ENCODE measurements at regions not wholly inside any gene's neighbourhood (a gene's known extent, or its start where the extent isn't known, plus 50 kb on each side); places are given as distances from the start of the nearest gene placed in this dataset.

DNA sequence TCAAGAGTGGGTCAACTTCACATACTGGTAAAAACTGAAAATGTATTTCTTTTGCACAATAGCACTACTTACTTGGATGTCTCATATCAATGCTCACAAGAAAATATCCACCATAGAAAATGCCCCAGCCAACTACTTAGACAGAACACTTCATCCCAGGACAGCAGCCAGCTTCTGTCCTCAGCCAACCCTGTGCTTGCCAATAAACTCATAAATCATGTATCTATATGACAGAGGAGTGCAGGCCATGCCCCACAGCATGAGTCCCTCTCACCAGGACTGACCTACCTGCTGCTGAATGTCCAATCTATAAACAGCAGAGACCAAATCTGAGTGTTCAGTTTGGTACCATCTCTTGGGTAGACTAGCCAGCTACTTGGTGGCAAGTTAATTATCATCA, 179.3 kb downstream of the OMA1 start:
- ChIA-PET SMC1A (ENCODE audit: uncharacterized antibody, unreplicated experiment) (no interaction called here), RAD21 (ENCODE audit: unreplicated experiment) (no interaction called here), POLR2A (no interaction called here), CTCF (no interaction called here)
- TF ChIP-seq SMAD5 (IDR thresholded peaks at IDR 0.05; ENCODE audit: low read depth) (no peak), RAD51 (IDR thresholded peaks at IDR 0.05) (no peak), EGR1 (IDR thresholded peaks at IDR 0.05; ENCODE audit: borderline replicate concordance in 1 of 2, low read depth in 2 of 2, low read length in 2 of 2) (no peak), SREBF1 (IDR thresholded peaks at IDR 0.05; ENCODE audit: low read length) (no peak), JUND (IDR thresholded peaks at IDR 0.05; ENCODE audit: low read depth, low read length) (no peak), NRF1 (conservative IDR thresholded peaks at IDR 0.05; ENCODE audit: low read depth, low read length) (no peak), TAF1 (IDR thresholded peaks at IDR 0.05; ENCODE audit: borderline replicate concordance, low read depth, low read length) (no peak), MXI1 (IDR thresholded peaks at IDR 0.05; ENCODE audit: low read depth, low read length) (no peak), RUNX3 (IDR thresholded peaks at IDR 0.05; ENCODE audit: low read length) (no peak), HDGF (IDR thresholded peaks at IDR 0.05) (no peak), BHLHE40 (IDR thresholded peaks at IDR 0.05; ENCODE audit: borderline replicate concordance in 1 of 2, low read depth in 2 of 2, low read length in 1 of 2) (no peak), BCL11A (IDR thresholded peaks at IDR 0.05; ENCODE audit: low read depth, low read length) (no peak)
- TF ChIP-seq, protein P1, sequence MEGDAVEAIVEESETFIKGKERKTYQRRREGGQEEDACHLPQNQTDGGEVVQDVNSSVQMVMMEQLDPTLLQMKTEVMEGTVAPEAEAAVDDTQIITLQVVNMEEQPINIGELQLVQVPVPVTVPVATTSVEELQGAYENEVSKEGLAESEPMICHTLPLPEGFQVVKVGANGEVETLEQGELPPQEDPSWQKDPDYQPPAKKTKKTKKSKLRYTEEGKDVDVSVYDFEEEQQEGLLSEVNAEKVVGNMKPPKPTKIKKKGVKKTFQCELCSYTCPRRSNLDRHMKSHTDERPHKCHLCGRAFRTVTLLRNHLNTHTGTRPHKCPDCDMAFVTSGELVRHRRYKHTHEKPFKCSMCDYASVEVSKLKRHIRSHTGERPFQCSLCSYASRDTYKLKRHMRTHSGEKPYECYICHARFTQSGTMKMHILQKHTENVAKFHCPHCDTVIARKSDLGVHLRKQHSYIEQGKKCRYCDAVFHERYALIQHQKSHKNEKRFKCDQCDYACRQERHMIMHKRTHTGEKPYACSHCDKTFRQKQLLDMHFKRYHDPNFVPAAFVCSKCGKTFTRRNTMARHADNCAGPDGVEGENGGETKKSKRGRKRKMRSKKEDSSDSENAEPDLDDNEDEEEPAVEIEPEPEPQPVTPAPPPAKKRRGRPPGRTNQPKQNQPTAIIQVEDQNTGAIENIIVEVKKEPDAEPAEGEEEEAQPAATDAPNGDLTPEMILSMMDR (IDR thresholded peaks at IDR 0.05 in 2 of 3, conservative IDR thresholded peaks at IDR 0.05 in 1 of 3; ENCODE audit: control insufficient read depth in 2 of 3, extremely low read depth in 1 of 3, insufficient read depth in 1 of 3, low read depth in 3 of 3, low read length in 3 of 3), result no peak
- TF ChIP-seq, protein P2, sequence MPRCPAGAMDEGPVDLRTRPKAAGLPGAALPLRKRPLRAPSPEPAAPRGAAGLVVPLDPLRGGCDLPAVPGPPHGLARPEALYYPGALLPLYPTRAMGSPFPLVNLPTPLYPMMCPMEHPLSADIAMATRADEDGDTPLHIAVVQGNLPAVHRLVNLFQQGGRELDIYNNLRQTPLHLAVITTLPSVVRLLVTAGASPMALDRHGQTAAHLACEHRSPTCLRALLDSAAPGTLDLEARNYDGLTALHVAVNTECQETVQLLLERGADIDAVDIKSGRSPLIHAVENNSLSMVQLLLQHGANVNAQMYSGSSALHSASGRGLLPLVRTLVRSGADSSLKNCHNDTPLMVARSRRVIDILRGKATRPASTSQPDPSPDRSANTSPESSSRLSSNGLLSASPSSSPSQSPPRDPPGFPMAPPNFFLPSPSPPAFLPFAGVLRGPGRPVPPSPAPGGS (IDR thresholded peaks at IDR 0.05; ENCODE audit: borderline replicate concordance, insufficient read depth, low read depth, low read length, poor library complexity, severe bottlenecking), result no peak
- TF ChIP-seq, protein P3, sequence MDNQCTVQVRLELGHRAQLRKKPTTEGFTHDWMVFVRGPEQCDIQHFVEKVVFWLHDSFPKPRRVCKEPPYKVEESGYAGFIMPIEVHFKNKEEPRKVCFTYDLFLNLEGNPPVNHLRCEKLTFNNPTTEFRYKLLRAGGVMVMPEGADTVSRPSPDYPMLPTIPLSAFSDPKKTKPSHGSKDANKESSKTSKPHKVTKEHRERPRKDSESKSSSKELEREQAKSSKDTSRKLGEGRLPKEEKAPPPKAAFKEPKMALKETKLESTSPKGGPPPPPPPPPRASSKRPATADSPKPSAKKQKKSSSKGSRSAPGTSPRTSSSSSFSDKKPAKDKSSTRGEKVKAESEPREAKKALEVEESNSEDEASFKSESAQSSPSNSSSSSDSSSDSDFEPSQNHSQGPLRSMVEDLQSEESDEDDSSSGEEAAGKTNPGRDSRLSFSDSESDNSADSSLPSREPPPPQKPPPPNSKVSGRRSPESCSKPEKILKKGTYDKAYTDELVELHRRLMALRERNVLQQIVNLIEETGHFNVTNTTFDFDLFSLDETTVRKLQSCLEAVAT (IDR thresholded peaks at IDR 0.05), result no peak
- no peak overlapping the region for H3K9ac ChIP-seq (ENCODE audit: control insufficient read depth, insufficient read depth, low read length)
- BruUV-seq (replicated peaks), result no TSS peak
- no peak overlapping the region for H2AFZ ChIP-seq (ENCODE audit: control insufficient read depth, low read depth, low read length)
- H3K4me3 ChIP-seq, result no peak overlapping the region
- H3K9me3 ChIP-seq (replicated peaks; ENCODE audit: control insufficient read depth, insufficient read depth, low read length), result no peaks in the 10 kb centered on the region; the same call in 2 of the 3 replicates
- intact Hi-C loops (cut with micrococcal nuclease; ENCODE audit: unreplicated experiment), result no loop called here
- no peaks in the 10 kb centered on the region for H3K27me3 ChIP-seq (replicated peaks in 1 of 2; ENCODE audit: control insufficient read depth in 2 of 2, insufficient read depth in 2 of 2, low read length in 1 of 2)
- ATAC-seq (no peak), DNase-seq (ENCODE audit: low read depth, low spot score) (no peak), FAIRE-seq (no peak)
- no peak overlapping the region for H3K4me2 ChIP-seq (ENCODE audit: control insufficient read depth, insufficient read depth)
- in situ Hi-C loops (cut with MboI), result no loop called here
- H3K36me3 ChIP-seq (ENCODE audit: control insufficient read depth in 2 of 2, insufficient read depth in 2 of 2, low read length in 1 of 2), result no peaks in the 10 kb centered on the region
- H4K20me1 ChIP-seq (ENCODE audit: control insufficient read depth, insufficient read depth), result no peaks in the 10 kb centered on the region
- no peak overlapping the region for H3K27ac ChIP-seq (ENCODE audit: control insufficient read depth, insufficient read depth)
- H3K4me1 ChIP-seq (ENCODE audit: control insufficient read depth, insufficient read depth, low read length), result no peaks in the 10 kb centered on the region
- H3K79me2 ChIP-seq (ENCODE audit: control insufficient read depth, insufficient read depth, low read length), result no peaks in the 10 kb centered on the region

Measured in GM12878 (cell line).